Esophagus squamous epithelium (tissue), 4 donors: ENCODE measurements at regions not wholly inside any gene's neighbourhood (a gene's known extent, or its start where the extent isn't known, plus 50 kb on each side); places are given as distances from the start of the nearest gene placed in this dataset.

ENCODE experiments used
- POLR2A ChIP-seq, 4 donors: fragments of 450-650 bp; IDR thresholded peaks; one replicate each; pipeline ENCODE4 v1.6.1; 2017; ENCODE audit warnings: antibody characterized with exemption in 4 of 4, mild to moderate bottlenecking in 4 of 4, moderate library complexity in 3 of 4
- TF ChIP-seq, protein P1 (sequence below), 6 experiments: fragments of 450-650 bp in 4 of 6; fragments of 200-600 bp in 2 of 6; sonication (generic) in 2 of 6; IDR thresholded peaks; one replicate each; pipeline ENCODE4 v1.5.1; 2016 to 2019; ENCODE audit warnings: antibody characterized with exemption in 6 of 6, mild to moderate bottlenecking in 4 of 6, moderate library complexity in 4 of 6

DNA sequence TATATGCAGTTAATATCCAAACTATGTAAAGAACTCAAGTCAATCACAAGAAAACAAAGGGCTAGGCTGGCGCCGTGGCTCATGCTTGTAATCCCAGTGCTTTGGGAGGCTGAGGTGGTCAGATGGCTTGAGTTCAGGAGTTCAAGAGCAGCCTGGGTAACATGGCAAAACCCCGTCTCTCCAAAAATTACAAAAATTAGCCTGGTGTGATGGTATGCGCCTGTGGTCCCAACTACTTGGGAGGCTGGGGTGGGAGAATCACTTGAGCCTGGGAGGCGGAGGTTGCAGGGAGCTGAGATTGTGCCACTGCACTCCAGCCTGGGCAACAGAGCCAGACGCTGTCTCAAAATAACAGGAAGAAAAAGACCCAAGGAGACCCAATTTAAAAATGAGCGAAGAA is 91.9 kb upstream of the ALKAL2 start:
- TF ChIP-seq, protein P1, sequence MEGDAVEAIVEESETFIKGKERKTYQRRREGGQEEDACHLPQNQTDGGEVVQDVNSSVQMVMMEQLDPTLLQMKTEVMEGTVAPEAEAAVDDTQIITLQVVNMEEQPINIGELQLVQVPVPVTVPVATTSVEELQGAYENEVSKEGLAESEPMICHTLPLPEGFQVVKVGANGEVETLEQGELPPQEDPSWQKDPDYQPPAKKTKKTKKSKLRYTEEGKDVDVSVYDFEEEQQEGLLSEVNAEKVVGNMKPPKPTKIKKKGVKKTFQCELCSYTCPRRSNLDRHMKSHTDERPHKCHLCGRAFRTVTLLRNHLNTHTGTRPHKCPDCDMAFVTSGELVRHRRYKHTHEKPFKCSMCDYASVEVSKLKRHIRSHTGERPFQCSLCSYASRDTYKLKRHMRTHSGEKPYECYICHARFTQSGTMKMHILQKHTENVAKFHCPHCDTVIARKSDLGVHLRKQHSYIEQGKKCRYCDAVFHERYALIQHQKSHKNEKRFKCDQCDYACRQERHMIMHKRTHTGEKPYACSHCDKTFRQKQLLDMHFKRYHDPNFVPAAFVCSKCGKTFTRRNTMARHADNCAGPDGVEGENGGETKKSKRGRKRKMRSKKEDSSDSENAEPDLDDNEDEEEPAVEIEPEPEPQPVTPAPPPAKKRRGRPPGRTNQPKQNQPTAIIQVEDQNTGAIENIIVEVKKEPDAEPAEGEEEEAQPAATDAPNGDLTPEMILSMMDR (IDR thresholded peaks at IDR 0.05), result no peak
- TF ChIP-seq POLR2A (IDR thresholded peaks at IDR 0.05), result no peak
